NT2/D1 (cell line): ENCODE measurements at regions not wholly inside any gene's neighbourhood (a gene's known extent, or its start where the extent isn't known, plus 50 kb on each side); places are given as distances from the start of the nearest gene placed in this dataset.

Experiments
- SUZ12 ChIP-seq: IDR thresholded peaks from 2 replicates; pipeline ENCODE4 v1.6.1; 2011; ENCODE audit not compliant: insufficient read length, insufficient read depth; ENCODE audit errors: extremely low read depth
- ZNF274 ChIP-seq: IDR thresholded peaks from 2 replicates; pipeline ENCODE4 v1.6.1; 2011; ENCODE audit warnings: mild to moderate bottlenecking, low read depth, low read length

DNA sequence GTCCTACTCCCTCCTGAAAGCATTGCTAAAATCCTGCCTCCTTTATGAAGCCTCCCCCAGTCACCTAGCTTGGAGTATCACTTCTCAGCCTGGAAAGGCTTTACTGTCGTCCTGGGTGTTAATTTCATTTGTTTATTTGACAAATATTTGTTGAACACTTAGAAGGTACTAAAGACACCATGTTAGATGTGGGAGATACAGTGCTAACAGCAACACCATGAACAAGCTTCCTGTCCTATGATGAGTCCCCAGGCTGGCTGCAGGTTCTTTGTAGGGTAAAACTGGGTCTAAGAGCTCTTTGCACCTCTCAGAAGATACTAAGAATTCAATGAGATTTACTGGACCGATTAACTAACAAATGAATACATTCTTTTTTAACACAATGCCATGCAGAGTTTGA, 109.2 kb upstream of the TMEM170B start:
- TF ChIP-seq ZNF274: no peak
- TF ChIP-seq SUZ12: no peak
